Neural crest cell (in vitro differentiated cells): ENCODE measurements at regions not wholly inside any gene's neighbourhood (a gene's known extent, or its start where the extent isn't known, plus 50 kb on each side); places are given as distances from the start of the nearest gene placed in this dataset.
"Not testable (repeated sequence)": the region's sequence is repeated elsewhere in the genome, so short reads cannot be mapped to it uniquely, and the experiment has no call there.

ENCODE experiments used
- DNase-seq: peaks from one replicate; pipeline ENCODE4 v3.0.0; 2021; ENCODE audit warnings: low read depth, mixed read lengths, low spot score
- H3K27ac Mint-ChIP-seq: one replicate; pipeline ENCODE4 v1.8.0; 2021; ENCODE audit warnings: mild to moderate bottlenecking, mixed read lengths; ENCODE audit not compliant: unreplicated experiment
- H3K27me3 Mint-ChIP-seq: 2 replicates; pipeline ENCODE4 v1.8.0; 2021; ENCODE audit warnings: low read depth, mild to moderate bottlenecking, mixed read lengths
- H3K36me3 Mint-ChIP-seq: 2 replicates; pipeline ENCODE4 v1.8.0; 2021; ENCODE audit warnings: low read depth, mild to moderate bottlenecking, mixed read lengths
- H3K4me1 Mint-ChIP-seq: 2 replicates; pipeline ENCODE4 v1.8.0; 2021; ENCODE audit warnings: mixed read lengths
- H3K4me3 Mint-ChIP-seq: one replicate; pipeline ENCODE4 v1.8.0; 2021; ENCODE audit warnings: mild to moderate bottlenecking, mixed read lengths
- H3K9me3 Mint-ChIP-seq: 2 replicates; pipeline ENCODE4 v1.8.0; 2021; ENCODE audit warnings: mixed read lengths
- TF ChIP-seq, protein P1 (sequence below): fragments of 200-600 bp; sonication (generic); conservative IDR thresholded peaks from 2 replicates; pipeline ENCODE4 v1.5.0; 2021; ENCODE audit warnings: antibody characterized with exemption, mild to moderate bottlenecking

DNA sequence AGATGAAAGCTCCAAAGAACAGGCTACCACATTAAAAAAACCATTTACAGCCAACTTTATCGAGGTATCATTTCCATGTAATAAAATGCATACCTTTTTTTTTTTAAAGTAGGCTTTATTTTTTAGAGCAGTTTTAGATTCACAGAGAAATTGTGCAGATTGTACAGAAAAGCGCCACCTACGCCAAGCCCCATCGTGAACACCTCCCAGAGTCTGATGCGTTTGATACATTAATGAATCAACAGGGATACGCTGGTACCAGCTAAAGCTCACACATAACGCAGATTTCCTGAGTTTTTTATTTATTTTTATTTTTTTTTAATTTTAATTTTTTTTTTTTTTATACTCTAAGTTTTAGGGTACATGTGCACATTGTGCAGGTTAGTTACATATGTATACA is 129.9 kb downstream of the KIF26A start:
- no peak overlapping the region for H3K4me3 Mint-ChIP-seq
- no peak overlapping the region for H3K27ac Mint-ChIP-seq
- peaks cover 12% of the 10 kb centered on the region for H3K4me1 Mint-ChIP-seq
- no peaks in the 10 kb centered on the region for H3K27me3 Mint-ChIP-seq
- no peak for DNase-seq
- no peaks in the 10 kb centered on the region for H3K9me3 Mint-ChIP-seq
- TF ChIP-seq, protein P1, sequence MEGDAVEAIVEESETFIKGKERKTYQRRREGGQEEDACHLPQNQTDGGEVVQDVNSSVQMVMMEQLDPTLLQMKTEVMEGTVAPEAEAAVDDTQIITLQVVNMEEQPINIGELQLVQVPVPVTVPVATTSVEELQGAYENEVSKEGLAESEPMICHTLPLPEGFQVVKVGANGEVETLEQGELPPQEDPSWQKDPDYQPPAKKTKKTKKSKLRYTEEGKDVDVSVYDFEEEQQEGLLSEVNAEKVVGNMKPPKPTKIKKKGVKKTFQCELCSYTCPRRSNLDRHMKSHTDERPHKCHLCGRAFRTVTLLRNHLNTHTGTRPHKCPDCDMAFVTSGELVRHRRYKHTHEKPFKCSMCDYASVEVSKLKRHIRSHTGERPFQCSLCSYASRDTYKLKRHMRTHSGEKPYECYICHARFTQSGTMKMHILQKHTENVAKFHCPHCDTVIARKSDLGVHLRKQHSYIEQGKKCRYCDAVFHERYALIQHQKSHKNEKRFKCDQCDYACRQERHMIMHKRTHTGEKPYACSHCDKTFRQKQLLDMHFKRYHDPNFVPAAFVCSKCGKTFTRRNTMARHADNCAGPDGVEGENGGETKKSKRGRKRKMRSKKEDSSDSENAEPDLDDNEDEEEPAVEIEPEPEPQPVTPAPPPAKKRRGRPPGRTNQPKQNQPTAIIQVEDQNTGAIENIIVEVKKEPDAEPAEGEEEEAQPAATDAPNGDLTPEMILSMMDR: no peak
- no peaks in the 10 kb centered on the region for H3K36me3 Mint-ChIP-seq

DNA sequence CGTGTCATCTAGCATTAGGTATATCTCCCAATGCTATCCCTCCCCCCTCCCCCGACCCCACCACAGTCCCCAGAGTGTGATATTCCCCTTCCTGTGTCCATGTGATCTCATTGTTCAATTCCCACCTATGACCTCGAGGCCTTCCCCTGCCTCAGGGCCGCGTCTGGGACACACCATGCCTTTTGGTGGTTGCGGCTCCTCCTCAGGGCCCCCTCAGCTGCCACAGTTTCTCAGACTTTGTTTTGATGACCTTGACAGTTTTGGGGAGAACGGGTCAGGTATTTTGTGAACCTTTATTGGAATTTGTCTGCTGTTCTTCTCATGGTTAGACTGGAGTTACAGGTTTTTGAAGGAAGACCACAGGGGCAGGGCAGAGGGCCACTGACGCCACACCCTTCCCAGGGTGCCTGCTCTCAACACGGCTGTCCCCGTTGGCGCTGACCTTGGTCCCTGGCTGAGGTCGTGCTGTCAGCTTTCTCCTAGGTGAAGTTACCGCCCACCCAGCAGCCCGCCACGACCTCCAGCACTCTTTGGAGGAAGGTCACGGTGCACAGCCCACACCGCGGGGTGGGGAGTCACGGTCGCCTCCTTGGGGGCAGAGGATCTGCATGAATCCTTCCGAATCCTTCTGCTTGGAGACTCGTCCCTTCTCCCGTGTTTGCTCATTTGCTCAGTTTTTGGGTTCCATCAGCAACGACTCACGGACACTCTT is 130.5 kb downstream of the KIF26A start:
- peaks cover 9% of the 10 kb centered on the region for H3K4me1 Mint-ChIP-seq
- DNase-seq: no peak
- no peak overlapping the region for H3K27ac Mint-ChIP-seq
- TF ChIP-seq, protein P1: no peak
- no peaks in the 10 kb centered on the region for H3K36me3 Mint-ChIP-seq
- H3K27me3 Mint-ChIP-seq: no peaks in the 10 kb centered on the region
- no peaks in the 10 kb centered on the region for H3K9me3 Mint-ChIP-seq
- H3K4me3 Mint-ChIP-seq: no peak overlapping the region

DNA sequence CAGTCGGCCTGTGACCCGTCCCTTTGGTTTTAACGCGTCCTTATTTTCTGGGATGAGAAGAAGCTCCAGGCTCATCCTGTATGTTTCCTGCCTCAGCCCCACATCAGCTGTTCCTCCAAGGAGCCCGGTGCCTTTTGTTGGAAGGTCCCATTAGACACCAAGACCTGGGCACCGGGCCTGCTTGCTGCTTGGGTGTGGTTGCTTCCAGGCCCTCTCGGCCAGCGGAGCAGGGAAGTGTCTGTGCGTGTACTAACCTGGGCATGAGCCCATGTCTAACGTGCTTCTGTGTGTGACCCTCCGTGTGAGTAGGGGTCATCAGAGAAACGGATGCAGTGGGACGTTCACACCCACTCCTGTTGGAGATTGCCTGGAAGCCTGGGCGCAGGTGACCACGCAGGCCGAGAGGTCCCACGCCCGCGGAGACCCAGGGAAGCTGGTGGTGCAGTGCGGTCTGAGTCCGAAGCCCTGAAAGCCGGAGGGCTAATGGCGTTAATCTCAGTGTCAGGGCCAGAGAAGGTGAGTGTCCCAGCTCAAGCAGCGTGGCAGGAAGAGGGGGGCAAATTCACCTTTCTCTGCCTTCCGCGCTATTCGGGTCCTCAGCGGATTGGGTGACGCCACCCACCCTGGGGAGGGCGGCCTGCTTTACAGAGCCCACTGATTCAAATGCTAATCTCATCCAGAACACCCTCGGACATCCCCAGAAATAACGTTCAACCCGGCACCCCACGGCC is 131.3 kb downstream of the KIF26A start:
- H3K27ac Mint-ChIP-seq, H3K4me1 Mint-ChIP-seq, H3K9me3 Mint-ChIP-seq, H3K36me3 Mint-ChIP-seq, H3K27me3 Mint-ChIP-seq, DNase-seq, H3K4me3 Mint-ChIP-seq: not testable (repeated sequence)

DNA sequence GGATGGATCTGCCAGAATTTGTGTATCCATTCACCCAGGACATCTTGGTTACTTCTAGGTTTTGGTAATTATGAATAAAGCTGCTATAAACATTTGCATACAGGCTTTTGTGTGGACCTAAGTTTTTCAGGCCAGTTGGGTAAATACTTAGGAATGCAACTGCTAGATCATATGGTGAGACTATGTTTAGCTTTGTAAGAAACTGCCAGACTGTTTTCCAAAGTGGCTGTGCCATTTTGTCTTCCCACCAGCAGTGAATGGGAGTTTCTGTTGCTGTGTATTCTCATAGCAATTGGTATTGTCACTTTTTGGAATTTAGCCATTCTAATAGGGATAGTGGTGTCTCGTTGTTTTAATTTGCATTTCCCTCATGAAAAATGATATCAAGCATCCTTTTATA is 133.0 kb downstream of the KIF26A start:
- Mint-ChIP-seq H3K27me3 (no peaks in the 10 kb centered on the region), H3K4me3 (no peak overlapping the region), H3K27ac (no peak overlapping the region), H3K4me1 (peaks cover 8% of the 10 kb centered on the region), H3K9me3 (no peaks in the 10 kb centered on the region), H3K36me3 (no peaks in the 10 kb centered on the region)
- TF ChIP-seq, protein P1: no peak
- no peak for DNase-seq

DNA sequence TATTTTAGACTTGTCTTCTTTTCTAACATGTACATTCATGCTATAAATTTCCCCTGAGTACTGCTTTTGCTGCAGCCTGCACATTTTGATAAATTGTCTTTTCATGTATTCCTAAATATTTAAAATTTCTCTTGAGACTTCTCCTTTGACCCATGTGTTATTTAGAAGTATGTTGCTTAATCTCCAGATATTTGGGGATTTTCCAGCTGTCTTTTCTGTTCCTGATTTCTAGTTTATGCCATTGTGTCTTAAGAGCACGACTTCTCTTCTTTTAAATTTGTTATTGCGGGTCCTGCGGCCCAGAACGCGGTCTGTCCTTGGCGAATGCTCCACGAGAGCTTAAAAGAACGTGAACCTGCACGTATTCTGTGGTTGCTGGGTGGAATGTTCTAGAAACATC is 136.4 kb downstream of the KIF26A start:
- peaks cover 11% of the 10 kb centered on the region for H3K27me3 Mint-ChIP-seq
- no peak overlapping the region for H3K27ac Mint-ChIP-seq
- no peaks in the 10 kb centered on the region for H3K4me1 Mint-ChIP-seq
- H3K9me3 Mint-ChIP-seq: no peaks in the 10 kb centered on the region
- TF ChIP-seq, protein P1: no peak
- no peak for DNase-seq
- no peak overlapping the region for H3K4me3 Mint-ChIP-seq
- H3K36me3 Mint-ChIP-seq: no peaks in the 10 kb centered on the region
